ENCODE measurements at regions not wholly inside any gene's neighbourhood (a gene's known extent, or its start where the extent isn't known, plus 50 kb on each side); places are given as distances from the start of the nearest gene placed in this dataset.

GRCh38 chr3:127387119-127387518, 99.3 kb upstream of the PRR20G start:
- Mint-ChIP-seq H3K9me3 (ENCODE audit: unreplicated experiment) (peaks cover 9% of the 10 kb centered on the region), H3K27me3 (ENCODE audit: low read depth, unreplicated experiment) (peaks cover 19% of the 10 kb centered on the region), H3K4me3 (ENCODE audit: unreplicated experiment) (no peak overlapping the region), H3K27ac (ENCODE audit: unreplicated experiment) (no peak overlapping the region), H3K36me3 (ENCODE audit: low read depth, unreplicated experiment) (no peaks in the 10 kb centered on the region), H3K4me1 (ENCODE audit: low read depth, unreplicated experiment) (peaks cover 8% of the 10 kb centered on the region)
- H3K9ac ChIP-seq (ENCODE audit: low read length) = no peak overlapping the region
- H3K4me1 ChIP-seq (ENCODE audit: insufficient read depth, low read length) = no peaks in the 10 kb centered on the region
- H3K27me3 ChIP-seq (ENCODE audit: insufficient read depth, low read length) = peaks cover 4% of the 10 kb centered on the region
- FAIRE-seq (no peak), DNase-seq (ENCODE audit: low read depth) (no peak)
- H3K4me2 ChIP-seq (ENCODE audit: low read length) = no peak overlapping the region
- H3K36me3 ChIP-seq (ENCODE audit: insufficient read depth, low read length) = no peaks in the 10 kb centered on the region
- H3K27ac ChIP-seq (ENCODE audit: low read depth, low read length) = no peak overlapping the region
- no peaks in the 10 kb centered on the region for H3K9me3 ChIP-seq (ENCODE audit: insufficient read depth, low read depth, low read length)
- TF ChIP-seq EZH2 (IDR thresholded peaks at IDR 0.05; ENCODE audit: insufficient read depth, low read length) (no peak), CTCF (IDR thresholded peaks at IDR 0.05; ENCODE audit: insufficient read depth, low read depth, low read length) (no peak)
- no peaks in the 10 kb centered on the region for H4K20me1 ChIP-seq (ENCODE audit: insufficient read depth, low read length)
- no peak overlapping the region for H3K4me3 ChIP-seq (ENCODE audit: insufficient read depth, low read depth, low read length)
- no peak overlapping the region for H2AFZ ChIP-seq (ENCODE audit: low read depth, low read length)
- H3K79me2 ChIP-seq (ENCODE audit: insufficient read depth, low read length) = no peaks in the 10 kb centered on the region

GRCh38 chr3:127386490-127386889, 98.6 kb upstream of the PRR20G start:
- no peak overlapping the region for H3K27ac Mint-ChIP-seq (ENCODE audit: unreplicated experiment)
- H3K4me1 Mint-ChIP-seq (ENCODE audit: low read depth, unreplicated experiment) = peaks cover 8% of the 10 kb centered on the region
- no peak overlapping the region for H2AFZ ChIP-seq (ENCODE audit: low read depth, low read length)
- H3K9me3 ChIP-seq (ENCODE audit: insufficient read depth, low read depth, low read length) = no peaks in the 10 kb centered on the region
- no peaks in the 10 kb centered on the region for H3K36me3 ChIP-seq (ENCODE audit: insufficient read depth, low read length)
- no peaks in the 10 kb centered on the region for H3K79me2 ChIP-seq (ENCODE audit: insufficient read depth, low read length)
- H3K9me3 Mint-ChIP-seq (ENCODE audit: unreplicated experiment) = peaks cover 15% of the 10 kb centered on the region
- no peaks in the 10 kb centered on the region for H3K36me3 Mint-ChIP-seq (ENCODE audit: low read depth, unreplicated experiment)
- H3K27ac ChIP-seq (ENCODE audit: low read depth, low read length) = no peak overlapping the region
- no peak for DNase-seq (ENCODE audit: low read depth)
- no peaks in the 10 kb centered on the region for H4K20me1 ChIP-seq (ENCODE audit: insufficient read depth, low read length)
- peaks cover 4% of the 10 kb centered on the region for H3K27me3 ChIP-seq (ENCODE audit: insufficient read depth, low read length)
- no peak overlapping the region for H3K4me3 Mint-ChIP-seq (ENCODE audit: unreplicated experiment)
- no peak overlapping the region for H3K9ac ChIP-seq (ENCODE audit: low read length)
- H3K27me3 Mint-ChIP-seq (ENCODE audit: low read depth, unreplicated experiment) = peaks cover 20% of the 10 kb centered on the region
- no peaks in the 10 kb centered on the region for H3K4me1 ChIP-seq (ENCODE audit: insufficient read depth, low read length)
- FAIRE-seq = no peak
- H3K4me3 ChIP-seq (ENCODE audit: insufficient read depth, low read depth, low read length) = no peak overlapping the region
- H3K4me2 ChIP-seq (ENCODE audit: low read length) = no peak overlapping the region
- TF ChIP-seq EZH2 (IDR thresholded peaks at IDR 0.05; ENCODE audit: insufficient read depth, low read length) = no peak
- no peak for TF ChIP-seq CTCF (IDR thresholded peaks at IDR 0.05; ENCODE audit: insufficient read depth, low read depth, low read length)

GRCh38 chr3:127385540-127385870, 97.7 kb upstream of the PRR20G start:
- H3K27me3 ChIP-seq (ENCODE audit: insufficient read depth, low read length) = peaks cover 4% of the 10 kb centered on the region
- Mint-ChIP-seq H3K4me1 (ENCODE audit: low read depth, unreplicated experiment) (peaks cover 8% of the 10 kb centered on the region), H3K27ac (ENCODE audit: unreplicated experiment) (no peak overlapping the region), H3K36me3 (ENCODE audit: low read depth, unreplicated experiment) (no peaks in the 10 kb centered on the region), H3K27me3 (ENCODE audit: low read depth, unreplicated experiment) (peaks cover 25% of the 10 kb centered on the region), H3K4me3 (ENCODE audit: unreplicated experiment) (no peak overlapping the region), H3K9me3 (ENCODE audit: unreplicated experiment) (peaks cover 22% of the 10 kb centered on the region)
- H3K27ac ChIP-seq (ENCODE audit: low read depth, low read length) = no peak overlapping the region
- H3K4me1 ChIP-seq (ENCODE audit: insufficient read depth, low read length) = no peaks in the 10 kb centered on the region
- TF ChIP-seq CTCF (IDR thresholded peaks at IDR 0.05; ENCODE audit: insufficient read depth, low read depth, low read length) = no peak
- no peak for TF ChIP-seq EZH2 (IDR thresholded peaks at IDR 0.05; ENCODE audit: insufficient read depth, low read length)
- DNase-seq (ENCODE audit: low read depth) (no peak), FAIRE-seq (no peak)
- H3K36me3 ChIP-seq (ENCODE audit: insufficient read depth, low read length) = no peaks in the 10 kb centered on the region
- no peak overlapping the region for H3K9ac ChIP-seq (ENCODE audit: low read length)
- H3K4me3 ChIP-seq (ENCODE audit: insufficient read depth, low read depth, low read length) = no peak overlapping the region
- no peaks in the 10 kb centered on the region for H3K79me2 ChIP-seq (ENCODE audit: insufficient read depth, low read length)
- H4K20me1 ChIP-seq (ENCODE audit: insufficient read depth, low read length) = no peaks in the 10 kb centered on the region
- no peak overlapping the region for H2AFZ ChIP-seq (ENCODE audit: low read depth, low read length)
- no peak overlapping the region for H3K4me2 ChIP-seq (ENCODE audit: low read length)
- H3K9me3 ChIP-seq (ENCODE audit: insufficient read depth, low read depth, low read length) = peaks cover 2% of the 10 kb centered on the region
